ENCODE measurements at regions not wholly inside any gene's neighbourhood (a gene's known extent, or its start where the extent isn't known, plus 50 kb on each side); places are given as distances from the start of the nearest gene placed in this dataset.

- Histone ChIP-seq H3K27me3 (ENCODE audit: control insufficient read depth, extremely low read depth, insufficient read depth, low read length) (no peaks in the 10 kb centered on the region), H3K9ac (ENCODE audit: control insufficient read depth, extremely low read depth, insufficient read depth, low read length) (no peak overlapping the region), H3K4me2 (ENCODE audit: control insufficient read depth, extremely low read depth, insufficient read depth, low read depth, low read length) (no peak overlapping the region), H3K36me3 (ENCODE audit: control insufficient read depth in 2 of 2, extremely low read depth in 1 of 2, insufficient read depth in 2 of 2, low read length in 2 of 2) (no peaks in the 10 kb centered on the region), H3K9me3 (ENCODE audit: control insufficient read depth, low read depth, low read length) (no peaks in the 10 kb centered on the region), H3K79me2 (ENCODE audit: control insufficient read depth, insufficient read depth, low read length) (no peaks in the 10 kb centered on the region), H2AFZ (ENCODE audit: control insufficient read depth, low read length) (no peak overlapping the region), H3K27ac (ENCODE audit: control insufficient read depth, insufficient read depth, low read length) (no peak overlapping the region), H3K4me3 (ENCODE audit: control insufficient read depth in 2 of 3, extremely low read depth in 1 of 3, insufficient read depth in 2 of 3, low read depth in 1 of 3, low read length in 3 of 3) (no peak overlapping the region), H3K9me1 (ENCODE audit: control insufficient read depth, extremely low read depth, insufficient read depth, low read length) (no peaks in the 10 kb centered on the region), H3K4me1 (ENCODE audit: control insufficient read depth, extremely low read depth, insufficient read depth, low read length) (no peaks in the 10 kb centered on the region), H4K20me1 (ENCODE audit: control insufficient read depth, extremely low read depth, insufficient read depth, low read length) (no peaks in the 10 kb centered on the region)
- TF ChIP-seq EZH2 (IDR thresholded peaks at IDR 0.05; ENCODE audit: low read length) = no peak
- no peak for TF ChIP-seq CTCF (optimal IDR thresholded peaks at IDR 0.05 in 1 of 3, IDR thresholded peaks at IDR 0.05 in 1 of 3, conservative IDR thresholded peaks at IDR 0.05 in 1 of 3; ENCODE audit: extremely low read depth in 1 of 3, insufficient read depth in 2 of 3, low read length in 3 of 3)
- dilution Hi-C loops (cut with MboI; ENCODE audit: extremely low pct_ligation_motif_present, low sequenced_read_pairs) = no loop called here
- DNase-seq (ENCODE audit: low read depth, low spot score) (no peak), FAIRE-seq (no peak)
Measured at GRCh38 chr4:89371614-89372013, 64.0 kb upstream of the GPRIN3 start.

- Histone ChIP-seq H3K4me2 (ENCODE audit: control insufficient read depth, extremely low read depth, insufficient read depth, low read depth, low read length) (no peak overlapping the region), H3K79me2 (ENCODE audit: control insufficient read depth, insufficient read depth, low read length) (no peaks in the 10 kb centered on the region), H3K27ac (ENCODE audit: control insufficient read depth, insufficient read depth, low read length) (no peak overlapping the region), H3K27me3 (ENCODE audit: control insufficient read depth, extremely low read depth, insufficient read depth, low read length) (no peaks in the 10 kb centered on the region), H3K36me3 (ENCODE audit: control insufficient read depth in 2 of 2, extremely low read depth in 1 of 2, insufficient read depth in 2 of 2, low read length in 2 of 2) (no peaks in the 10 kb centered on the region), H3K4me1 (ENCODE audit: control insufficient read depth, extremely low read depth, insufficient read depth, low read length) (no peaks in the 10 kb centered on the region), H2AFZ (ENCODE audit: control insufficient read depth, low read length) (no peak overlapping the region), H3K9me3 (ENCODE audit: control insufficient read depth, low read depth, low read length) (no peaks in the 10 kb centered on the region), H4K20me1 (ENCODE audit: control insufficient read depth, extremely low read depth, insufficient read depth, low read length) (no peaks in the 10 kb centered on the region), H3K4me3 (ENCODE audit: control insufficient read depth in 2 of 3, extremely low read depth in 1 of 3, insufficient read depth in 2 of 3, low read depth in 1 of 3, low read length in 3 of 3) (no peak overlapping the region), H3K9me1 (ENCODE audit: control insufficient read depth, extremely low read depth, insufficient read depth, low read length) (no peaks in the 10 kb centered on the region), H3K9ac (ENCODE audit: control insufficient read depth, extremely low read depth, insufficient read depth, low read length) (no peak overlapping the region)
- TF ChIP-seq EZH2 (IDR thresholded peaks at IDR 0.05; ENCODE audit: low read length) (no peak), CTCF (optimal IDR thresholded peaks at IDR 0.05 in 1 of 3, IDR thresholded peaks at IDR 0.05 in 1 of 3, conservative IDR thresholded peaks at IDR 0.05 in 1 of 3; ENCODE audit: extremely low read depth in 1 of 3, insufficient read depth in 2 of 3, low read length in 3 of 3) (no peak)
- FAIRE-seq (no peak), DNase-seq (ENCODE audit: low read depth, low spot score) (no peak)
- dilution Hi-C loops (cut with MboI; ENCODE audit: extremely low pct_ligation_motif_present, low sequenced_read_pairs) = no loop called here
Measured at GRCh38 chr4:89369581-89369980, 62.0 kb upstream of the GPRIN3 start.

Data from keratinocyte (primary cell).